T-helper 9 cell (primary cell): ENCODE measurements at regions not wholly inside any gene's neighbourhood (a gene's known extent, or its start where the extent isn't known, plus 50 kb on each side); places are given as distances from the start of the nearest gene placed in this dataset.
"Not testable (repeated sequence)": the region's sequence is repeated elsewhere in the genome, so short reads cannot be mapped to it uniquely, and the experiment has no call there.

Experiments
- DNase-seq: peaks from one replicate; pipeline ENCODE4 v3.0.0-alpha.2; 2020

DNA sequence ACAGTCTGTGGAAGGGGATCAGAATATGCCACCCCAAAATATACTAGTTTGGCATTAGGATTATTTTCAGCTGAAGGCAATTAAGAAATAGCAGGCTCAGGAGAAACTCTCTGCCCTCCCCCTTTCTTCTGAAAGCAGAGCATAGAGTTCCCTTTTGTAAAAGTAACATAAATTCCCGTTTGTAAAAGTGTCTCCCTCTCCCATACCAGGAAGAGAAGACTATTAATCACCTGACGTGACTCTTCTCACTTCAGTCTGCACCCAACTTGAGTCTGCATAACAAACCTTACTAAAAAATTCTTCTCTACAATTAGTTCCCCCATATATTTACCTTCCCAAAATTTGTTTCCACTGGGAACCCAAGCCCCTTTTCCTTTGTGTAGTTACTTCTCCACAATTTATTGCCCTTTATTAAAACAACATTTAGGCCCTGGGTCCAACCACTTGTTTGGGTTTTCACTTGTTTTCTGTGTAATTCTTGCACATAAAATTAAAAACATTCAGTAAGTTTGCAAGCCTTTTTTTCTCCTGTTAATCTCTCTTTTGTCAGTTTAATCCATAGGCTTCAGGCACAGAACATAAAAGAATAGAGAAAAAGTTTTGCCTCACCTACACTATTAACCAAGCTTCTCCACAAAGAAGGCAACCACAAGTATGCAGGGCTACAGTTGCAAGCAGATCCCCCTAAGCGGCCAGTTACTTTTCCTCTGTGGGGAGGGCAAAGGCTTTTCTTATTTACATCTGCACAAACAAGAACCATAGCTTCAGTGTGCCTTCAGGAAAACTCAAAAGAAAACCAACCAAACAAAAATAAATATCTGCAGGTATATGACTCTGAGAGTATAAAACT is 73.8 kb upstream of the EPCAM start:
- no peak for DNase-seq

DNA sequence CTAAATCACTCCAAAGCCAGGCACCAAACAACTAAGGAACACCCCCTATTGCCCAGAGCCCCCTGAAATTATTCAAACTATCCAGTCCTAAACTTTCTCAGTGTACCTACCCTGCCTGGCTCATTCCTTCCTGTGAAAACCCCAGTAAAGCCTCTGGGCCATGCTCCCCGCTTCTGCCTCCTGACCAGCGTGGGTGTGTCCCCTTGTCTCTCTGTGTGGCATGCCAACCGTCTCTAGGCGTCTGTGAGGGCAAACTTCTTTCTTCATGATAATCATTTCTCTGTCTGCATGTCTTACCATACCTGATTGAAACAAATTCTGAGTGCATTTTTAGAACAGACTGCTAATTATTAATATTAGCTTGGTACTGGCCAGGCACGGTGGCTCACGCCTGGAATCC is 75.1 kb upstream of the EPCAM start:
- no peak for DNase-seq

DNA sequence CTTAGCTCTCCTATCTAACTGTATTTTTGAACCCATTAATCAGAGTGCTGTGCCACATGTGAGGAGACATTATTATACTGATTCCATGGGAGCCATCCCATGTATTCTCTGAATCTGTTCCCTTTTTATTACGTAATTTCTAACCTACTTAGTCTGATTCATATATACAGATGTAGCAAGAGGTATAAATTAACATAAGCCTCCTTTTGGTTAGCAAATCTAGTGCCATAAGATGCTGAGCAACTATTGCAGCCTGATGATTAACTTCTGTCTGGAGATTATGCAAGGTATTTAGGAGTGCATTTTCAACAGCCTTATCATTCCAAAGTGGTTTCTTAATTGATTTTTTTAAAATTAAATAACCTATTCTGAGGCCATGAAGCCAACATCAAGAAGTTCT is 80.2 kb upstream of the EPCAM start:
- no peak for DNase-seq

DNA sequence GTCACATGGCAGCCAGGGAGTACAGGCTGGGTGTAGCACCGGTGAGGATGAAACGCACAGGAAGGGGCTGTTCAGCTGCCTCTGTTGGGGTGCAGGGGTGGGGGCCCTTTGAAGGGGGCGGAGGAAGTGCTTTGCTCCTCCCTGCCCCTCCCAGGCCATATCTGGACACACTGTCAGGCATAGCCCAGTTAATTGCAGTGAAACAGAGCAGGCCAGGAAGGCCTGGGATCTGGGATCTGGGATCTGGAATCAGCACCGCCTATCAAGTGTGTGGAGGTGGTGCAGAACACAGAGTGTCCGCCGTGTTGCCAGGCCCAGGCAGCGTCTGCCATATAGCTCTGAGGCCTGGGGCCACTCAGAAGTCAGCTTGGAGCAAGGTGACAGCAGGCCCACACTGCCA is 85.5 kb upstream of the EPCAM start:
- no peak for DNase-seq

DNA sequence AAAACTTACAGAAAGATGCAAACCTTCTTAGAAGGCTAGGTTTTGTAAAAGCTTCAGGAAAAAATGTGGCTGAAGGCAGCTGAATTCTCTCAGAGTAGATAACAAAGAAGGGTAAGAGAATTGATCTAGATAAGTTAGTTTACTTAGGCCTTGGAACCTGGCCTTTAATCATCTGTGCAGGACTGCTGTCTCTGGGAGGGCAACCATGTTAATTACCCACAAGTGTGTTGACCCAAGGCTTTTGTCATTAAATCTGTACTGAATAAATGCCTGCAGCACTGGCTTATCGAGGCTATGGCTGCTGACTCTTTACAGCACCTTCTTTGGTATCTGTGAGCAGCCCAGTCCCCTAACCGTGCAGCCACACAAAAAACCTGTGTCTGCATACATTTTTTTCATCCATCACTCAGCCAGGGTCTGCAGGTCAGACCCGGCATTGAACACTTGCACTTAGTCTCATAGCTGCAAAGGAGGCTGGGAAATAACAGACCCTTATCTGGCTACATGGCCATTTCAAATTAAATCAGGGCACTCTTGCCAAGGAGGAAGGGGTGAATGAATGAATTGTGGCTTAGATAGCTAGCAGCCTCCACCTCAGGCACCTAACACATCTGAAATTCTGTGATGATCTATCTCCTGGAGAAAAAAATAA is 86.4 kb upstream of the EPCAM start:
- DNase-seq = no peak

DNA sequence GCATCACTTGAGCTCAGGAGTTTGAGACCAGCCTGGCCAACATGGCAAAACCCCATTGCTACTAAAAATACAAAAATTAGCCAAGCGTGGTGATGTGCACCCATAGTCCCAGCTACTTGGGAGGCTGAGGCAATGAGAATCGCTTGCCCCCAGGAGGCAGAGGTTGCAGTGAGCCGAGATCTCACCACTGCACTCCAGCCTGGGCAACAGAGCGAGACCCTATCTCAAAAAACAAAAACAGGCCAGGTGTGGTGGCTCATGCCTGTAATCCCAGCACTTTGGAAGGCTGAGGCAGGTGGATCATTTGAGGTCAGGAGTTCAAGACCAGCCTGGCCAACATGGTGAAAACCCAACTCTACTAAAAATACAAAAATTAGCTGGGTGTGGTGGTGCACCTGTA is 89.6 kb upstream of the EPCAM start:
- not testable (repeated sequence) for DNase-seq

DNA sequence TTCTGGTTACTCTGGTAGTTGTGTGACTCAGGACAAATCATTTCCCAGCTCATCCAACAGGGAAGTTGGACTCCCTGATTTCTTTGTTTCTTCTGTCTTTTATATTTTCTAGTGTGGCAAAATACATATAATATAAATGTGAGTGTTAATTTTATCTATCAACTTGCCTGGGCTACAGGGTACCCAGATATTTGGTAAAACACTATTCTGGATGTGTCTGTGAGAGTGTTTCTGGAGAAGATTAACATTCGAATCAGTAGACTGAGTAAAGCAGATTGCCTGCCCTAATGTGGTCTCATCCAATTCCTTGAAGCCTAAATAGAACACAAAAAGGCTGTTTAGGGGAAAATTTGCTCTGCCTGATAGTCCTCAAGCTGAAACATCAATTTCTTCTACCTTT is 91.1 kb upstream of the EPCAM start:
- DNase-seq = no peak

DNA sequence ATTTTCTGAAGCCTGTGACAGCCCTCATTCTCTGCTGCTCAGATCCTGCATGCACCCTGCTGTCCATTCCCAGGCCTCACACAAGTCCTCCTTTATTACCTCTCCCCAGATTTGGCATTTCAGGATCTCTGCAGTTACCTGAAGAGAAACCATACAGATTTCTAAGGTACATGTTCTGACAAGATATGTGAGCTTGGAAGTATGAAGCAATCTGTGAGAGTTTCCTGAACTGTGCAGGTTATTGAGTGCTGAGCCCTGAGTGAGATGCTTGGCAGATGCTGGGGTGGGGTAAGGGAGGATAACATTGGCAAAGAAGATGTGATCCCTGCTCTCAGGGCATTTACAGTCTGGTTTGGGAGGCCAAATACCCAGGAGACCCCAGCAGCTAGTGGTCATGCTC is 91.9 kb upstream of the EPCAM start:
- DNase-seq = no peak

DNA sequence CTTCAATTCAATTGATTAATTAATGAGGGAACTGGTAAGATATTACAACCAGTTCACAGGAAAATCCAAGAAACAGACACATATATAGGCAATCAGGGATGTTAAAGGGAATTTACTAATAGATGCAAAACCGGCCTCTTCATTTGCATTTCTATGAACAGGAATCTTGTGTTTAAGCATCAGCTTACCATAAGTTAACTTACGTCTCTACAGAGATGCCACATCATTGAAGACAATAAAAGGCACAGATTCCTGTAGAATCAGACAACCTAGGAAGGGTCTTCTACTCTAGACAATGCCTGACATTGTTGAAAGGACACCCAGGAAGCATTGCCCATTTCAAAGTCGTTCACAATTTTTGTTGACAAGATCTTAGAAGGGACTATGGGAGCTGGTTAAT is 93.0 kb upstream of the EPCAM start:
- no peak for DNase-seq

DNA sequence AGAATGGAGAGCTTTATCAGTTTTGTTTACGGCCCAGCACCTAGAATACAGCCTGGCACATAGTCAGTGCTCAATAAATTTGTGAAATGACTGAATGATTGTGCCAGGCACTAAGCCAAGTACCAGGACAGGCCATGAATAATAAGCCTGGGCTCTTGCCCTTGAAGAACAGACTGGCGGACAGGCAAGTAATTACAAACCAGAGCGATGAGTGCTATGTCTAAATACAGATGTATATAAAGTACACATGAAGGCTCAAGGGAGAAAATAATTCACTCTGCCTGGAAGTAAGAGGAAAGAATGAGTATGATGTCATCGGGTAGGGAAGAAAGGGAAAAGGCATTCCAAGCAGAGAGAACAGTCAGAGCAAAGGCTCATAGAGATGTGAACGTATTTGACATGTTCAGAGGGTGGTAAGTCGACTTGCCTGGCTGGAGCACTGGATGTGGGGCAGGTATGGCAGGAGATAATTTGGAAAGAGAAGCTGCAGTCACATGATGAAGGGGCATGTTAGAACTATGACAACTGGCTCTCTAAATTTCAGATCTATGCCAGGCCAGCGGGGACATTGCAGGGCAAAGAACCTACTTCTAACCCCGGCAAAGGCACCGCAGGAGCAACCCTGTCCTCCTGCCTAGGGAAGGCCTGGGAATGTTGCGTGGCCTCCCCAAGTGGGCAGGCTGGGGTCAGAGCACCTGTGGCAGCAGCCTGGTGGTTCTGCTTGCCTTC is 94.9 kb upstream of the EPCAM start:
- DNase-seq = no peak

DNA sequence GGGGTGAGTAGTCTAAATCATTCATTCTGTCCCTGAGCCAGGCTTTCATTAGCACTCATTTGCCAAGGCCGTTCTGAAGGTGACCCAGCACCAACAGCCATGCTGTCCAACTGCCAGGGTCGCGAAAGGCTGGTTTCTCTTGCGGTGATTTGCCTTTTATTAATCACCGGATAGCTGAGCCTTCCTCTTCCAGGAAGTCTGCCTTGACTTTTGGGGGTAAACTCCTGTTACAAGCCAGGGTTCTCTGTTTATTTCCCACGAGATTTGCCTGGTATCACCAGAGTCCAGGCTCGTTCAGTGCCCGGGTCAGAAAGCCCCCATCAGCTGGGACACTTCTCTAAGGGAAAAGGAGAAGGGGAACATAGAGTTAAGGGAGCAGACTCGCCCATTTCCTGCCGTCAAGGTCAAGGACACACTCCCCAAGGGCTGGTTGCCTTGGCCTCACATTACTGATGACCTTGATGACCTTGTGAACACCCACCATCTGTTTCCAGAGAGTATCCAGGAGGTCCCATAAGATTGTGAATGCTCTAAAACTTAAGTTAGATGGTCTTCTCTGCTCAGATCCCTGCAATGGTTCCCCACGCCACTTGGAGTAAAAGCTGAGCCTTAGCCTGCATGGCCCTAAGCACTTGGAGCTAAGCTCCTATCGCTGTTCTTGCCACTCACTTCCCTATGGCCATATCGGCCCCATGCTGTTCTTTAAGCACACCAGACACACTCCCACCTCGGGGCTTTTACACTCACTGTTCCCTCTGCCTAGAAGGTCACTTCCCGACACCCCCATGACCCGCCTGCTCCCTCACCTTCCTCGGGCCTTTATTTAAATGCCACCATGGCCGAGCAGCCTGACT is 96.0 kb upstream of the EPCAM start:
- DNase-seq = no peak

DNA sequence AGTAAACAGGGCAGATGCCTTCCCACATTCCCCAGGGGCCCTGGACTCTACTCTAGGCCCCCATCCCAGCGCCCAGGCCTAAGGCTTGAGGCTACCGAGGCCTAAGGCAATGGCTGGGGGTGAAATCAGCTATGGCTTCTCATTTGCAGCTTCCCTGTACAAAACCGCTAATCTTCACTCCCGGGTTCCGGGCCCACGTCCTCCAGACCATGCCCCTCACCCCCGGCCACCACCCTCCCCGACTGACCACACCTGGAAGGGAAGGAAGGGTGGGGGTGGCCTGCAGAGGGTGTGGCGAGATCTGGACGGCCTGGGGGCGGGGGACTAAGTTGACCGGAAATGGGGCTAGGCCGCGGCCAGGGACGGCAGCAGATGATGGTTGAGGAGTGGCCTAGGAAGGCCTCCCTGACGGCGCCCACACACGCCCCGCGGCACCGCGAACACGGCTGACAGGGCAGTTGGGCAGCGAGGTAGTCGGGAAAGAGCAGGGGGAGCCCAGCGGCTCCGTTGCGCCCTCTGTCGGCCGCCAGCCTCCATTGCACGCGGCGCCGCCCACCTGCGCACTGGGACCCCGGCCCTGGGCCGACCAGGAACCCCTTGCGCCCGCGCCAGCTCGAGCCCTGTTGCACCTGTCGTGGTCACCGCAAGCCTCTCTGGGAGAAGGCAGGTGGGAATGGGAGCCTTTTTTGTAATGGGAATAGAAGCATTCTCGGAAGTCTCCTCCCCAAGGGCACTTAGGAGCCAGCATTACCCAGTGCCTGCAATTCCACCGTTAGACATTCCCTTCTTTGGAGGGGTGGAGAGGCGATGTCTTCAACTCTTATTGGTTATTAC is 95.9 kb upstream of the CALM2 start:
- DNase-seq = peak; percentile 48

DNA sequence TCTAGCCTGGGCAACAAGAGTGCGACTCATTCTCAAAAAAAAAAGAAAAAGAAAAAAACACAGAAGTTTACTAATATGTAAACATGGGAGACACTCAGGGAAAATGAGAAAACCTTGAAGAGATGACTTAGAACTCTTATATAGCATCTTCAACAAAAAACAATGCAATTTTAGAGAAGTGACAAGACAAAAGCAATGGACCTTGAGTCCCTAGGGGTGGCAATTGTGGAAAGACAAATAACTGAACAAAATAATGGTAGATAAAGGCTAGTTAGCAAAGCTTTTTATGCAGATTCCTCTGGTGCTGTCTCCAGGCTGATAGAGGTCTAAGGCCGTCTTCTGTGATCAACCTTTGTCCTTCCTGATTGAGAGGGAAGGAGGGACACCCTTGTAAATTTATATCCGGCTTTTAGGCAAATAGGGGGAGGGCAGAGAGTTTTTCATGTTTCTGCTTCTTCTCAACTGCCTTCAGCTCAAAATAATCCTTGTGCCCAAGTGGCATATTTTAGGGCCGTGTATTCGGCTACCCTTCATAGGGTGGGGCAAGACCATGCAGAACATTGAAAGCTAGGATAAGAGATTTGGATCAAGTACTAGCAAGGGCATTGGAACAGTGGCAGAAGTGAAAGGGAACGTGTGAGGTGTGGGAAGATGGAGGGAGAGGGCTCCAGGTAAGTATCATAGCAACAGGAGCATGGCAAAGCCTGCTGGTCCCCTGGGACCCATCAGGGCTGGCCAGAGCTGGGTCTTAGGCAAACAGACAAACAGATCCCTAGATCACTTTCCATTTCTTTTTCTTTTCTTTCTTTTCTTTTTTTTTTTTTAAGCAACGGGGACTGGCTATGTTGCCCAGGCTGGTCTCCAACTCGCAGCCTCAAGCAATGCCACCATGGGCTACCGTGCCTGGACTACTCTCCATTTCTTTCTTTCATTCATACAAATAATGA is 95.0 kb upstream of the CALM2 start:
- DNase-seq = no peak

DNA sequence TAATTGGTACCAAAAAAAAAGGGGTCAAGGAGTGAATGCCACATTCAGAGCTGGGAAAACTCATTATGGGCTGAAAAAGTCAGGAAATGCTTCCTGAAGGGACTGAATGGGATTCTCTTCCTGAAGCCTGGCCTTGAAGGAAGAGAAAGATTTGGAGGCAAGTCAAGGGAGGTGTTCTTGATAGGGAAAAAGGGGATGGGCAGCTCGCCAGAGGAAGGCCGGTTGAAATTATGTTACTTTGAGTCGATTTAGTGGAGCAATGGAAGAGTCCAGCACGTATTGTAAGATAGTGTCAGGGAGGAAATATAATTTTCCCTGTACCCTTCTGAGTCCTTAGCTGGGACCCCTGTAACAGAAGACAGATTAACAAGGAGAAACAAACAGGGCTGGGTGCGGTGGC is 94.1 kb upstream of the CALM2 start:
- DNase-seq = no peak

DNA sequence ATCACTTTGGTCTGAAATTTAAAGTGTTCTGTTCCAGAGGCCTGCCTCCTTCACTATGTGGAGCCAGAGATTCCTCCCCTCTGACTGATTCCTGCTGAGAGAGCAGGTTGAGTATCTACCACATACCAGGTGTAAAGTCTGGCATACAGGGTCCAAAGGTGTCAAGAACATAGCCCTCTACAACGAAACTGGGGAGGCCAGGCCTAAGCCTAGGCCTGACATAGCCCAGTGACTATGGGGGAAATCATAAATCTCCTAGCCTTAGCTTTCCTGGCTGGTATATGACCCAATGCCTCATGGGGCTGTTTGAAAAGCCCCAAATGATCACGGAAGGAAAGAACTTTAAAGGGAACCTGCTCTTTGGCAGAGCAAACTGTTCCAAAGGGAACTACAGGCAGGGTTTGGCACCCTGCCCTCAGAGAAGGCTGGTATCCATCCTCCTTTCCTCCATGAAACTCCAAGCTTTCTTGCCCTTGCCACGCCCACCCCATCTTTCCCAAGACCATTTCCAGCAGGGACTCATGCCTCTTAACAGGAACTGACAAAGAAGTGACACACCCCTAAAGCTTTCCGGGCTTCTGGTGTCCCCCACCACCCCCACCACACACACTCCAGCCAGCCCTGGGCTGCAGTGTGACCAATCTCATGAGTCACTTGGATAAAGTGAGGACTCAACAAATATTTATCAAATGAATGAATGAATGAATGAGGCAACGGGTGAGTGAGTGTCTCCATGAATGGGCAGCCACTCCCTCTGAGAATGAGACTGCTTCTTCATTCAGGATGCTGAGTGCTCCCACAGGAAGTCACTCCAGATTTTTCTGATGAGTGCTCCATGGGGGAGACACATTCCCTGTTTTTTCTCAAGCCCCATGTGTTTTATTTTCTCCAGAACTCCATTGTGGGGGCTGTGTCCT is 93.3 kb upstream of the CALM2 start:
- DNase-seq = no peak

DNA sequence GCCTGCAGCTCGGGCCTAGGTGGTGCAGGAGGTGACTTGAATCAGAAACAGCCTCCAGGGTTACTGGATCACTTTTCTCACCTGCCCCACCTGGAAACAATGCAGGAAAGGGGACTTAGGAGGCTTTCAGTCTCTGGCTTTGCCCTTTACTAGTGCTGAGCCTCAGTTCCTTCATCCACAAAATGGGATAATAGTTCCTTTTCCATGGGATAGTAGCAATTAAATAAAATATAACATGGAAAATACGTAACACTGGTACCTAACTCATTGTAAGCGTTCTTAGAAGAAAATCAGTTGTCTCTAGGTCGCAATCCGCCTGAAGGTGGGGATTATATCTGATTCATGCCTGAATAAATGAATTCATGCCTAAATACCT is 91.4 kb upstream of the CALM2 start:
- DNase-seq = no peak

DNA sequence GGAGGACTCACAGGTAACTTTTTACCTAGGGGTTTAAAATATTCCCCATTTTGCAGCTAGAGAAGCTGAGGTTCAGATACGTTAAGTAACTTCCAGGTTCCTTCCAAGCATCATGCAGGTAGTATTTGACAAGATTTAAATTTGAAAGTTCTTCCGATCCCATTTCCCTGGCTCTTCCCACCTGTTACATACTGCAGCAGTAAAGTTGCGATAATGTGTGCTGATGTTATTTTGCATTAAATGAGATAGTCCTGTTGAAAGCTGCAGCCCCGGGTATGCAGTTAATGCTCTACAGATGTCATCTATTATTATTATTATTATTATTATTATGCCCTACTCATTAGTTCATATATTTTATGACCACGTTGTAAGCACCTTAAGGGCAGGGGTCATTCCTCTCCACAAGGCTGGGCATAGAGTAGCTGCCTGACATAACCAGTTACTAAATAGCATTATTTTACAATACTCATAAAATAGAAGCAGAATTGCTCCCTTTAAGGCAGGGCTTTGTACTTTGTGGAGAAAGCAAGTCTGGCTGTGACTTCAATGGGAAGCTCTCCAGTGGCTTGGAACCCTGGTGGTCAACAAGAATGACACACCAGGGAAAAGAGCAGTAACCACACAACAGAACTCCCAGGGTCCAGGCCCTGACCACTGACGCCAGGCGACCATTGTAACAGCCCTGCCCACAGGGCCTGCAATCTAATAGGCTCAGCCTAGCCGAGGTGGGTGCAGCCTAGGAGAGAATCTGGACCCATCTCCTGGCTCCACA is 90.8 kb upstream of the CALM2 start:
- no peak for DNase-seq

DNA sequence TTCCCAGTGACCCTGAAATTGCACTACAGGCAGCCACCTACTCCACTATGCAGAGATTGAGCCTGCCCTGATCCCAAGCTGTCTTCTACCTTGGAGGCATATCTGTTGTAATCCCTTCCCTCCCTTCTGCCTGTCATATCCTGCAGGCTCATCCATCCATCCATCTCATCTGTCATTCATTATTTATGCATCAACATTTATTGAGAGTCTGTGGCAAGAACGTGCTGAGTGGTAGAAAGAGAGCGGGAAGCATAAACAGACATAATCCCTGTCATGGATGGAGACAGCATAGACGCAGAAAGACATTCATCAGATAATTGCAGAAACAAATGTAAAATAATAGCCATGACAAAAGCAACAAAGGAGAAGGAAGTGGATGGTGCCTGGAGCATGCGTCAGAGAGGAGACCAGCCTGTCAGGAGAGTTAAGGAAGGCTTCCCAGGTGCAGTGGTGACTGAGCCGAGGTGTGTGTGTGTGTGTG is 89.5 kb upstream of the CALM2 start:
- no peak for DNase-seq

DNA sequence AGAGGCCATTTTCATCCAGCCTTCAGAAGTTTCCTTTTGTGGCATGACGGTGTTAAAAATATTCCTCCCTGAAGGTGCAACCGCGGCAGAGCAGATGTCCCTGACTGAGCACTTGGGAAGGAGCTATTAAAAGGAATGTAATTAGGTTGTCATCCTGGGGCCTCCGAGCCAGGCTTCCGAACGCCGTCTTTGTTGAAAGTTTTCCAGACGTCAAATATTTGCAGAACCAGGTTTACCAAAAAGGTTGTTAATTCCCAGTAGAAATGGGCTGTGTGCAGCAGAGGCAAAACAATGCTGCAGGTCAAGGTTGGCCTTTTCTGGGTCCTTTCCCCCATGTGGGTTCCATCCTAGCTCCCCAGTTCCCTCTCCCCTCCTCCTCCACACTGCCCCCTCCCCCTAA is 88.8 kb upstream of the CALM2 start:
- DNase-seq = no peak
